A549 (cell line): ENCODE measurements at regions not wholly inside any gene's neighbourhood (a gene's known extent, or its start where the extent isn't known, plus 50 kb on each side); places are given as distances from the start of the nearest gene placed in this dataset.

Source experiments
- ATAC-seq, 2 experiments: fragments of 200-7000 bp in 1 of 2; fragments of >200 bp in 1 of 2; cut with Nextera tagmentation in 1 of 2; cut with Tn5 transposase in 1 of 2; 3 replicates each; pipeline versions ENCODE4 v1.8.0 to v1.9.1; 2018 to 2020; ENCODE audit warnings: mild to moderate bottlenecking in 1 of 2, moderate library complexity in 1 of 2
- CTCF ChIA-PET: fragments of 300-600 bp; sonication (Branson Sonifier 250); formaldehyde crosslinking; extraction: SDS; loops from one replicate; lab custom pipeline; 2021; ENCODE audit warnings: antibody characterized with exemption, inconsistent platforms; lab: Yijun Ruan, JAX
- POLR2A ChIA-PET: fragments of 350-600 bp; formaldehyde crosslinking; extraction: SDS; loops from one replicate; lab custom pipeline; 2021; ENCODE audit warnings: antibody characterized with exemption, inconsistent platforms; lab: Yijun Ruan, JAX
- DNase-seq, 2 experiments: peaks; one replicate each; pipeline versions ENCODE4 v3.0.0 to v3.0.0-alpha.2; 2011 to 2016; ENCODE audit warnings: low read depth in 1 of 2, low spot score in 1 of 2
- FAIRE-seq: peaks from 2 replicates; lab custom pipeline; 2011; peaks lifted over from hg19 to GRCh38; lab: Jason Lieb, UNC
- H3K27ac ChIP-seq, 2 experiments: fragments of >200 bp; sonication (Bioruptor Twin); formaldehyde crosslinking; 3 replicates each; pipeline ENCODE4 v1.5.1; 2016 to 2017
- H3K4me1 ChIP-seq: fragments of >200 bp; sonication (Bioruptor Twin); formaldehyde crosslinking; 3 replicates; pipeline ENCODE4 v1.6.1; 2016
- H3K4me2 ChIP-seq: fragments of >200 bp; sonication (Bioruptor Twin); formaldehyde crosslinking; 3 replicates; pipeline ENCODE4 v1.6.1; 2016
- H3K4me3 ChIP-seq: fragments of >200 bp; sonication (Bioruptor Twin); formaldehyde crosslinking; 3 replicates; pipeline ENCODE4 v1.5.1; 2016
- H3K9me3 ChIP-seq: fragments of >200 bp; sonication (Bioruptor Twin); formaldehyde crosslinking; 3 replicates; pipeline ENCODE4 v1.6.1; 2016
- CBX2 ChIP-seq: fragments of 200-600 bp; sonication (generic); IDR thresholded peaks from 2 replicates; pipeline ENCODE4 v1.6.1; 2016; ENCODE audit warnings: low read depth, mild to moderate bottlenecking, borderline replicate concordance
- CBX8 ChIP-seq: fragments of 200-600 bp; sonication (generic); IDR thresholded peaks from 2 replicates; pipeline ENCODE4 v1.6.1; 2016
- CEBPB ChIP-seq, 2 experiments: fragments of >200 bp in 1 of 2; sonication (Bioruptor Twin) in 1 of 2; formaldehyde crosslinking in 1 of 2; IDR thresholded peaks; 2 replicates each; pipeline ENCODE4 v1.6.1; 2012 to 2016
- CHD4 ChIP-seq: fragments of 200-600 bp; sonication (generic); IDR thresholded peaks from 2 replicates; pipeline ENCODE4 v1.6.1; 2016; ENCODE audit warnings: antibody characterized with exemption, mild to moderate bottlenecking, borderline replicate concordance
- EHF ChIP-seq: fragments of 250-450 bp; sonication (Bioruptor Pico); IDR thresholded peaks from 2 replicates; pipeline ENCODE4 v1.5.0; 2020; ENCODE audit warnings: mild to moderate bottlenecking
- EHMT2 ChIP-seq: fragments of 200-600 bp; sonication (generic); IDR thresholded peaks from 2 replicates; pipeline ENCODE4 v1.6.1; 2016; ENCODE audit warnings: antibody characterized with exemption, low read depth, mild to moderate bottlenecking, moderate library complexity
- FOSL2 ChIP-seq, 2 experiments: fragments of 450-650 bp in 1 of 2; fragments of >200 bp in 1 of 2; sonication (Bioruptor Twin) in 1 of 2; formaldehyde crosslinking; IDR thresholded peaks; 2 replicates each; pipeline versions ENCODE4 v1.5.0 to v1.6.1; 2016 to 2020; ENCODE audit warnings: mild to moderate bottlenecking in 1 of 2, moderate library complexity in 1 of 2
- FOXS1 ChIP-seq: fragments of 250-450 bp; sonication (Bioruptor Pico); IDR thresholded peaks from 2 replicates; pipeline ENCODE4 v1.5.0; 2020; ENCODE audit warnings: mild to moderate bottlenecking, moderate library complexity
- HEYL ChIP-seq: fragments of 250-450 bp; sonication (Bioruptor Pico); IDR thresholded peaks from 2 replicates; pipeline ENCODE4 v1.8.0; 2021; ENCODE audit warnings: mild to moderate bottlenecking, moderate library complexity
- MYC ChIP-seq: IDR thresholded peaks from 2 replicates; pipeline ENCODE4 v1.6.1; 2012; ENCODE audit warnings: mild to moderate bottlenecking, inconsistent platforms, low read length, improper control_type of control experiment, borderline replicate concordance
- NPAS2 ChIP-seq: fragments of 250-450 bp; sonication (Bioruptor Pico); IDR thresholded peaks from 2 replicates; pipeline ENCODE4 v1.8.0; 2022; ENCODE audit warnings: mild to moderate bottlenecking, moderate library complexity, borderline replicate concordance
- NR3C1 ChIP-seq: fragments of >200 bp; sonication (Bioruptor Twin); formaldehyde crosslinking; IDR thresholded peaks from 3 replicates; pipeline ENCODE4 v1.6.1; 2017
- PHF8 ChIP-seq: fragments of 200-600 bp; sonication (generic); IDR thresholded peaks from 2 replicates; pipeline ENCODE4 v1.6.1; 2016; ENCODE audit warnings: low read depth, mild to moderate bottlenecking, antibody characterized with exemption, moderate library complexity, borderline replicate concordance
- RARB ChIP-seq: fragments of 250-450 bp; sonication (Bioruptor Pico); IDR thresholded peaks from 2 replicates; pipeline ENCODE4 v1.8.0; 2021; ENCODE audit warnings: mild to moderate bottlenecking, moderate library complexity
- RNF2 ChIP-seq: fragments of 200-600 bp; sonication (generic); IDR thresholded peaks from 2 replicates; pipeline ENCODE4 v1.6.1; 2016; ENCODE audit warnings: low read depth, mild to moderate bottlenecking, antibody characterized with exemption, moderate library complexity, borderline replicate concordance
- SMC3 ChIP-seq: fragments of >200 bp; sonication (Bioruptor Twin); formaldehyde crosslinking; IDR thresholded peaks from 3 replicates; pipeline ENCODE4 v1.6.1; 2018; ENCODE audit warnings: inconsistent platforms
- SREBF2 ChIP-seq: fragments of 450-650 bp; IDR thresholded peaks from 2 replicates; pipeline ENCODE4 v1.6.1; 2014; ENCODE audit warnings: mild to moderate bottlenecking, moderate library complexity
- TFCP2L1 ChIP-seq: fragments of 250-450 bp; sonication (Bioruptor Pico); IDR thresholded peaks from 2 replicates; pipeline ENCODE4 v1.5.0; 2021; ENCODE audit warnings: mild to moderate bottlenecking
- TP53 ChIP-seq: fragments of 250-450 bp; sonication (Bioruptor Pico); IDR thresholded peaks from 2 replicates; pipeline ENCODE4 v1.5.0; 2021; ENCODE audit warnings: mild to moderate bottlenecking, moderate library complexity
- USF2 ChIP-seq: fragments of 450-650 bp; IDR thresholded peaks from 2 replicates; pipeline ENCODE4 v1.6.1; 2014; ENCODE audit warnings: antibody characterized with exemption
- ZSCAN20 ChIP-seq: fragments of 250-450 bp; sonication (Bioruptor Pico); IDR thresholded peaks from 2 replicates; pipeline ENCODE4 v1.8.0; 2022; ENCODE audit warnings: mild to moderate bottlenecking, moderate library complexity
- WGBS: methylation state at CpG from one replicate; pipeline ENCODE4 v1.1.6; 2017; ENCODE audit errors: missing lambda C conversion rate; 5-methylcytosine and 5-hydroxymethylcytosine counted together
- TF ChIP-seq, protein P1 (sequence below): fragments of 250-450 bp; sonication (Bioruptor Pico); IDR thresholded peaks from 2 replicates; pipeline ENCODE4 v1.5.0; 2021; ENCODE audit warnings: mild to moderate bottlenecking, moderate library complexity, borderline replicate concordance
- TF ChIP-seq, protein P2 (sequence below): IDR thresholded peaks from 2 replicates; pipeline ENCODE4 v1.6.1; 2012
- TF ChIP-seq, protein P3 (sequence below): IDR thresholded peaks from 2 replicates; pipeline ENCODE4 v1.6.1; 2012
- TF ChIP-seq, protein P4 (sequence below): fragments of 250-450 bp; sonication (Bioruptor Pico); IDR thresholded peaks from 2 replicates; pipeline ENCODE4 v1.5.0; 2020; ENCODE audit warnings: low read depth, mild to moderate bottlenecking, moderate library complexity

DNA sequence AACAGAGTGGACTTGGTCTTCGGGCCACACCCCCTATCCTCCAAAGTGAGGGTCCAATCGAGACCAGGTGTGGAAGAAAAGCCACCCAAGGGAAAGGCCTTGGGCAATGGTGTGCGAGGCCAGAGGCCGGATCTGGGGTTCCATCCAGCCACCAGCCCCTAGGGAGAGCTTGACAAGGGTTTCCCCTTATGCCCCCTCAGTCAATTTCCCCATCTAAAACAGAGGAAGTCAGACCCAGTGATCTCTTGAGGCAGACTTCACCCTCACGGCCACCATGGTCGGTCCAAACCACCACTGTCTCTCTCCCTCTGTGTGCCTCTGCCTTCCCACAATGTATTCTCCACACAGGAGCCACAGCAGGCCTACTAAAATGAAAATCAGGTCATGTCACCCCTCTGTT lies 82.9 kb downstream of the C5orf15 start:
- whole genome bisulfite sequencing, result 65% methylated on average over 6 of the region's 6 CpGs
- CTCF ChIA-PET, result interaction anchor here (1.3 to 2.2 kb wide), 4 partner anchors 13 to 141 kb away, joined by 3 to 20 read pairs (median 7); no protein-coding TSS in a partner anchor
- no peak overlapping the region for H3K4me3 ChIP-seq
- ATAC-seq (no peak), FAIRE-seq (no peak)
- no peak overlapping the region for H3K27ac ChIP-seq
- no peaks in the 10 kb centered on the region for H3K9me3 ChIP-seq
- TF ChIP-seq, protein P1, sequence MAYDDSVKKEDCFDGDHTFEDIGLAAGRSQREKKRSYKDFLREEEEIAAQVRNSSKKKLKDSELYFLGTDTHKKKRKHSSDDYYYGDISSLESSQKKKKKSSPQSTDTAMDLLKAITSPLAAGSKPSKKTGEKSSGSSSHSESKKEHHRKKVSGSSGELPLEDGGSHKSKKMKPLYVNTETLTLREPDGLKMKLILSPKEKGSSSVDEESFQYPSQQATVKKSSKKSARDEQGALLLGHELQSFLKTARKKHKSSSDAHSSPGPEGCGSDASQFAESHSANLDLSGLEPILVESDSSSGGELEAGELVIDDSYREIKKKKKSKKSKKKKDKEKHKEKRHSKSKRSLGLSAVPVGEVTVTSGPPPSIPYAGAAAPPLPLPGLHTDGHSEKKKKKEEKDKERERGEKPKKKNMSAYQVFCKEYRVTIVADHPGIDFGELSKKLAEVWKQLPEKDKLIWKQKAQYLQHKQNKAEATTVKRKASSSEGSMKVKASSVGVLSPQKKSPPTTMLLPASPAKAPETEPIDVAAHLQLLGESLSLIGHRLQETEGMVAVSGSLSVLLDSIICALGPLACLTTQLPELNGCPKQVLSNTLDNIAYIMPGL (CRISPR knock-in tag), result no peak
- TF ChIP-seq RARB (CRISPR knock-in tag) (no peak), PHF8 (no peak), USF2 (no peak), SMC3 (no peak), CBX8 (no peak), MYC (no peak), CBX2 (no peak), TFCP2L1 (CRISPR knock-in tag) (no peak), NPAS2 (CRISPR knock-in tag) (no peak), EHMT2 (no peak), SREBF2 (no peak), HEYL (CRISPR knock-in tag) (no peak), ZSCAN20 (no peak)
- TF ChIP-seq, protein P2, sequence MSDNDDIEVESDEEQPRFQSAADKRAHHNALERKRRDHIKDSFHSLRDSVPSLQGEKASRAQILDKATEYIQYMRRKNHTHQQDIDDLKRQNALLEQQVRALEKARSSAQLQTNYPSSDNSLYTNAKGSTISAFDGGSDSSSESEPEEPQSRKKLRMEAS, result no peak
- TF ChIP-seq, all 56 proteins: peak for 0
- no peaks in the 10 kb centered on the region for H3K4me1 ChIP-seq
- H3K4me2 ChIP-seq, result no peak overlapping the region
- no peak for DNase-seq
- POLR2A ChIA-PET, result no interaction called here

DNA sequence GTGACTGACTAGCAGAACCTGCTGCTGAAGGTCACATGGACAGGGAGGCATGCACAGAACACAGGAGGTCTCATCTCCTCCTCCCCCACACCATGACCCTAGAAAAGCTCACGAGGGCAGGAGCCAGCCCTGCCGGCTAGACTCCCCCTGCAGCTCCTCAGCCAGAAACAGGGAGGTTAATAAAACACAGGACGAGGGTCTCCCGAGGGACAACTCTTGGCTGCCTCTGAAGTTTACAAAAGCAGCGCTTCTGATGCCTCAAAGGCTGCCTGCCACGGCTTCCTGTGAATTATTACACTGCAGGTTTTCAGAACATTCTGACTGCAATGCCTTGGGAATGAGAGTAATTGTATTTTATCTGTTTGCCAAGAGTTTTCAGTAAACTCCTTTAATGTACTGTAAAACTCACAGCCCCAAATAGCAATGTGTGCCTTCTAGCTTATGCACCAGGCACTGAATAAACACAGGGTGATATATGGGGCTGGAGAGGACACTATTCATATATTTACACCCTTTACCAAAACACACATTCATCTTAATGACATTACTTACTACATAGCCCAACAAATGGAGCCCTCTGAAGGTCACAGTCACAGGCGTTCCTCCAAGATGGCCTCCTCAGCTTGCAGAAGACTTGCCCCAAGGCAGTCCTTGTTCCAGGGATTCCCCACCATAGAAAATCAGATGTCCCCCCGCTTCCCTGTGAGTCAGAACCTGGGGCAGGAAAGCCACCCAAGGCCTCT lies 83.7 kb downstream of the C5orf15 start:
- WGBS, result 44% methylated on average over 8 of the region's 8 CpGs

More for the DNA sequence above, 83.7 kb downstream of the C5orf15 start:
- DNase-seq (no peak), FAIRE-seq (no peak), ATAC-seq (no peak)
- TF ChIP-seq FOXS1 (CRISPR knock-in tag), result no peak
- TF ChIP-seq, protein P3, sequence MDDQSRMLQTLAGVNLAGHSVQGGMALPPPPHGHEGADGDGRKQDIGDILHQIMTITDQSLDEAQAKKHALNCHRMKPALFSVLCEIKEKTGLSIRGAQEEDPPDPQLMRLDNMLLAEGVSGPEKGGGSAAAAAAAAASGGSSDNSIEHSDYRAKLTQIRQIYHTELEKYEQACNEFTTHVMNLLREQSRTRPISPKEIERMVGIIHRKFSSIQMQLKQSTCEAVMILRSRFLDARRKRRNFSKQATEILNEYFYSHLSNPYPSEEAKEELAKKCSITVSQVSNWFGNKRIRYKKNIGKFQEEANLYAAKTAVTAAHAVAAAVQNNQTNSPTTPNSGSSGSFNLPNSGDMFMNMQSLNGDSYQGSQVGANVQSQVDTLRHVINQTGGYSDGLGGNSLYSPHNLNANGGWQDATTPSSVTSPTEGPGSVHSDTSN, result no peak
- TF ChIP-seq NR3C1, result no peak
- no peak for TF ChIP-seq EHF (CRISPR knock-in tag)
- no peak for TF ChIP-seq CHD4
- TF ChIP-seq NPAS2 (CRISPR knock-in tag), result no peak
- no peak for TF ChIP-seq FOSL2 (IDR thresholded peaks at IDR 0.05)
- no peak for TF ChIP-seq FOSL2 (CRISPR knock-in tag; IDR thresholded peaks at IDR 0.05)
- TF ChIP-seq, protein P4, sequence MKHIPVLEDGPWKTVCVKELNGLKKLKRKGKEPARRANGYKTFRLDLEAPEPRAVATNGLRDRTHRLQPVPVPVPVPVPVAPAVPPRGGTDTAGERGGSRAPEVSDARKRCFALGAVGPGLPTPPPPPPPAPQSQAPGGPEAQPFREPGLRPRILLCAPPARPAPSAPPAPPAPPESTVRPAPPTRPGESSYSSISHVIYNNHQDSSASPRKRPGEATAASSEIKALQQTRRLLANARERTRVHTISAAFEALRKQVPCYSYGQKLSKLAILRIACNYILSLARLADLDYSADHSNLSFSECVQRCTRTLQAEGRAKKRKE (CRISPR knock-in tag), result no peak
- TF ChIP-seq ZSCAN20, result no peak
- TF ChIP-seq CEBPB (IDR thresholded peaks at IDR 0.05), result no peak
- TF ChIP-seq RNF2, result no peak
- TF ChIP-seq TP53, result no peak
- no peak overlapping the region for H3K4me3 ChIP-seq
- H3K27ac ChIP-seq, result no peak overlapping the region
- no peak overlapping the region for H3K4me2 ChIP-seq
- CTCF ChIA-PET, result interaction anchor here (0.9 to 1.8 kb wide), 3 partner anchors 10 to 142 kb away, joined by 3 to 9 read pairs (median 3); no protein-coding TSS in a partner anchor
- no peaks in the 10 kb centered on the region for H3K4me1 ChIP-seq
- H3K9me3 ChIP-seq, result no peaks in the 10 kb centered on the region
- POLR2A ChIA-PET, result no interaction called here
